LNCaP clone FGC (cell line): ENCODE measurements at regions not wholly inside any gene's neighbourhood (a gene's known extent, or its start where the extent isn't known, plus 50 kb on each side); places are given as distances from the start of the nearest gene placed in this dataset.

Source experiments
- DNase-seq: peaks from one replicate; pipeline ENCODE4 v3.0.0-alpha.2; 2011; ENCODE audit warnings: low read depth
- H3K4me3 ChIP-seq: 2 replicates; pipeline ENCODE4 v1.5.1; 2011; ENCODE audit warnings: mild to moderate bottlenecking, low read depth, low read length, control low read depth
- TF ChIP-seq, protein P1 (sequence below): IDR thresholded peaks from 2 replicates; pipeline ENCODE4 v1.5.1; 2012; ENCODE audit warnings: mild to moderate bottlenecking; ENCODE audit not compliant: control insufficient read depth, insufficient read depth; ENCODE audit errors: extremely low read depth

DNA sequence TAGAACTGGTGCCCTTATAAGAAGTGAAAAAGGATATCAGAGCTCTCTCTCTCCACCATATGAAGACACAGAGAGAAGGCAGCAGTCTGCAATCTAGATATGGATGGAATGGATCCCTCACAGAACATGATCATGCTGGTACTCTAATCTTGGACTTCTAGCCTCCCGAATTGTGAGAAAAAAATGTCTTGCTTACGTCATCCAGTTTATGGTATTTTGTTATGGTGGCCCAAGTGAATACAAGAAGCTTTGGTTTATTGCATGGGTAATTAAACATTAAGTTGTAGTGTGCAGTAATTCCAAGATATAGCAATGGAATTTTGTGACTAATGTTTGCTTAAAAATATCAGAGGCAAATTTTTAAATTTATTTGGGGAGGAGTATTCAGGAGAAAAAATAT lies 1667.4 kb upstream of the SLC39A10 start:
- H3K4me3 ChIP-seq, result no peak overlapping the region

DNA sequence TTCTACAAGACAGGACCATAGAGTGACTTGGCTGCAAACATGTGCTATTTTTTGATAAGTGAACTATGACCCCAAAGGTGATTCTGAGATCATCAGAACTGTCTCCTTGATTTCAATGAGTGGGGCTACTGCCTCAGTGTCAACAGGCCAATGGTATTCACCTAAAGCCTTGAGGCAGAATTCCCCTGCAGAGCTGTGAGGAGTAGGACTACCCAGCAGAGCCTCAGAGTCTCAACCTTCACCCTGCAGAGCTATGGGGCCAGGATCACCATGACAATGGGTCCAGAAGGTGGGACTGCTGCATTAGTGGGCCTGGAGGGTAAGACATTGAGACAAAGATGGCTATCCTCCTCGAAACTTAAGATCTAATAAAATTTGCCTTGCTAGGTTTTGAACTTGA lies 1668.2 kb upstream of the SLC39A10 start:
- H3K4me3 ChIP-seq, result no peak overlapping the region
- no peak for DNase-seq
- TF ChIP-seq, protein P1, sequence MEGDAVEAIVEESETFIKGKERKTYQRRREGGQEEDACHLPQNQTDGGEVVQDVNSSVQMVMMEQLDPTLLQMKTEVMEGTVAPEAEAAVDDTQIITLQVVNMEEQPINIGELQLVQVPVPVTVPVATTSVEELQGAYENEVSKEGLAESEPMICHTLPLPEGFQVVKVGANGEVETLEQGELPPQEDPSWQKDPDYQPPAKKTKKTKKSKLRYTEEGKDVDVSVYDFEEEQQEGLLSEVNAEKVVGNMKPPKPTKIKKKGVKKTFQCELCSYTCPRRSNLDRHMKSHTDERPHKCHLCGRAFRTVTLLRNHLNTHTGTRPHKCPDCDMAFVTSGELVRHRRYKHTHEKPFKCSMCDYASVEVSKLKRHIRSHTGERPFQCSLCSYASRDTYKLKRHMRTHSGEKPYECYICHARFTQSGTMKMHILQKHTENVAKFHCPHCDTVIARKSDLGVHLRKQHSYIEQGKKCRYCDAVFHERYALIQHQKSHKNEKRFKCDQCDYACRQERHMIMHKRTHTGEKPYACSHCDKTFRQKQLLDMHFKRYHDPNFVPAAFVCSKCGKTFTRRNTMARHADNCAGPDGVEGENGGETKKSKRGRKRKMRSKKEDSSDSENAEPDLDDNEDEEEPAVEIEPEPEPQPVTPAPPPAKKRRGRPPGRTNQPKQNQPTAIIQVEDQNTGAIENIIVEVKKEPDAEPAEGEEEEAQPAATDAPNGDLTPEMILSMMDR, result no peak

More for the DNA sequence above, 1667.4 kb upstream of the SLC39A10 start:
- TF ChIP-seq, protein P1, result no peak
- DNase-seq, result no peak

- no peak for DNase-seq
- TF ChIP-seq, protein P1, result no peak
- H3K4me3 ChIP-seq, result no peak overlapping the region
Observed at GRCh38 chr2:193985272-193985671, 1671.8 kb upstream of the SLC39A10 start.

DNA sequence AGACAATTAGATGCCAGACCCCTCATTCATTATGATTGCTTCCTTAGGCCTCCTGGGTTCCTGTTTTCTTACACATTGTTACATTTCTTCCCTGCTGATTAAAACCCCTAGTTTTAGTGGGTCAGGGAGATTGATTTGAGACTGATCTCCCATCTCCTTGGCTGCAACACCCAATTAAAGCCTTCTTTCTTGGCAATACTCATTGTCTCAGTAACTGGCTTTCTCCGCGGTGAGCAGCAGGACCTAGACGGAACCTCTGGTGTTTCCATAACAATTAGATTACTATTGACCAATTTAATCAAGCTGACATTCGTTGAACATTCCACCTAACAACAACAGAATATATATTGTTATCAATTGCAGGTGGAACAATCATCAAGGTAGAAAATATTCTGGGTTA lies 1676.4 kb upstream of the SLC39A10 start:
- no peak overlapping the region for H3K4me3 ChIP-seq
- TF ChIP-seq, protein P1, result no peak
- no peak for DNase-seq

GRCh38 chr2:193973781-193974180 lies 1683.2 kb upstream of the SLC39A10 start:
- TF ChIP-seq, protein P1, result no peak
- no peak overlapping the region for H3K4me3 ChIP-seq
- no peak for DNase-seq

DNA sequence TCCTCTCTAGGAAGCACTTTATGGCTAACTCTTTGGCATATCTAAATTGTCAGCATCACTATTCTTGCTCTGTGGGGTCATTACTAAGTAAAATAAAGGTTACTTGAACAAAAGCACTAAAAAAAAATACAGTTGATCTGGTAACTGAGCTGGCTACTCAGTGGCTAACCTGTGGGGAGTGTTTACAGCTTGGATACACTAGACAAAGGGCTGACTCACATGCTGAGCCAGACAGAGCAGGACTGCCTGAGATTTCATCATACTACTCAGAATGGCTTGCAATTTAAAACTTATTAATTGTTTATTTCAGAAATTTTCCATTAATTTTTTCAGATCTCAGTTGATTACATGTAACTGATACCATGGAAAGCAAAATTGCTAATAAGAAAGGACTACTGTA lies 1690.4 kb upstream of the SLC39A10 start:
- TF ChIP-seq, protein P1, result no peak
- no peak for DNase-seq
- no peak overlapping the region for H3K4me3 ChIP-seq

GRCh38 chr2:193965263-193965662 lies 1691.8 kb upstream of the SLC39A10 start:
- no peak for DNase-seq
- no peak overlapping the region for H3K4me3 ChIP-seq
- TF ChIP-seq, protein P1, result no peak
